Activated naive CD4-positive, alpha-beta T cell treated with Interleukin-2 at 50 U/mL for 16 hours (primary cell): ENCODE measurements at regions not wholly inside any gene's neighbourhood (a gene's known extent, or its start where the extent isn't known, plus 50 kb on each side); places are given as distances from the start of the nearest gene placed in this dataset.
A peak's percentile ranks its signal among the peaks of the same experiment; 100 is the strongest.

ENCODE experiments used
- DNase-seq: peaks from one replicate; pipeline ENCODE4 v3.0.0-alpha.2; 2020

DNA sequence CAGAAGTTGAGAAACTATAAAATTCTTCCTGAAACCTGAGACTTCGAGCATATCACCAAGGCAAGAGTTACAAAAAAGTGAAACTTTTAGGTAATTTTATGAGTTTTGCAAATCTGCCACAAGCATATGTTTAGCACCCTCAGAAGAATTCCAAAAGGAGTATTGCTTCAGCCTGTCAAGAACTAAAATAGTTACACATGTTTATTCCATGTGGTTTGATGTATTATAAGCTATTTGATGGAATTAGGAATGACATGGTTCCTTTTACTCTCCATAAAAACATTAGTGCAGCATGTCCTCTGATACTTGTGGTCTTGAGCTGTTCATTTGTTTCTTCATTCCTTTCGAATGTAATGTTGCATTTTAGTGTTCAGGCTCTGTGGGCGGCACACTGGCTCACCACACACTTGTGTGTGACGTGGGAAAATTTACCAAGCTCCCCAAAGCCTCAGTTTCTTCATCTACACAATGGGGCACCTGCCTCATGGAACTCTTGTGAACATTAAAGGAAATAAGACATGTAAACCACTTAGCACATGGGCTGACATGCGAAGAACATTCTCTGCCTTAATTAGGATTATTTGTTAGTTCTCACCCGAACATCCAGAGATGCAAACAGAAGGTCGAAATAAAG lies 204.2 kb upstream of the FOXF1 start:
- DNase-seq: no peak

DNA sequence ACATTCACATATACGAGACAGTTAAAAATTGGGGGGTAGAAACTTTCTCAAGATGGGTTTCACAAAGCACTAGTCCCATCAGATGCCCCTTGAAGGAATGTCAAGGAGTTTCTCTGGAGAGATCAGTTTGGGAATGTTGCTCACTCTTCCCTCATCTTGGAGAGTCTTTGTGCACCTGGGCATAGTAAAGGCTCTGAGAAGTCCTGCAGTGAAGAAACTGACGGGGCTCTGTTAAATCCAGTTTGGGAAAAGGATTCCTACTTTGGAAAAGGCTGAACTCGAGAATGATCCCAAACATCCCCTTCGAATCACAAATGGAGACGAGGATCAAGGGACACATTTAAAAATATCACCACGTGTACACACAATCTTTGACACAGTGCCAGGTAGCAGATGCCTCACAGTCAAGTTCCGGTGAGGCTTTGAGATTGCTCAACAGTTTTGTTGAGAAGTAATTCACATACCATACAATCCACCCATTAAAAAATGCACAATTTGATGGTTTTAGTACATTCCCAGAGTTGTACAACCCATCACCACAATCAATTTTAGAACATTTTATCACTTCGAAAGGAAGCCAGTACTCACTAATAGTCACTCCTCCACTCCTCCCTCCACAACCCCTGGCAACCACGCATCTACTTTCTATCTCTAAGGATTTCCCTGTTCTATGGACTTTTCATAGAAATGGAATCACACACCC lies 203.4 kb upstream of the FOXF1 start:
- DNase-seq: no peak

DNA sequence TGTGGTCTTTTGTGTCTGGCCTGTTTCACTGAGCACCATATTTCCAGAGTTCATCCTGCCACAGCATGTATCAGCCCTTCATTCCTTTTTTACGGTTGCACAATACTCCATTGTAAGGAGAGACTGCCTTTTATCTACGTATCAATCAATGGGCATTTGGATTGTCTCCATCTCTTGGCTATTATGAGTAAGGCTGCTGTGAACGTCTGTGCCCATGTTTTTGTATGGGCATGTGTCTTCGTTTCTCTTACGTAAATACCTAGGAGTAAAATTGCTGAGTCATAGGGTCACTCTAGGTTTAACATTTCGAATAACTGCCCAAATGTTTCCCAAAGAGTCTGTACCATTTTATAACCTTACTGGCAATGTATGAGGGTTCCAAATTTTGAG lies 202.8 kb upstream of the FOXF1 start:
- no peak for DNase-seq

DNA sequence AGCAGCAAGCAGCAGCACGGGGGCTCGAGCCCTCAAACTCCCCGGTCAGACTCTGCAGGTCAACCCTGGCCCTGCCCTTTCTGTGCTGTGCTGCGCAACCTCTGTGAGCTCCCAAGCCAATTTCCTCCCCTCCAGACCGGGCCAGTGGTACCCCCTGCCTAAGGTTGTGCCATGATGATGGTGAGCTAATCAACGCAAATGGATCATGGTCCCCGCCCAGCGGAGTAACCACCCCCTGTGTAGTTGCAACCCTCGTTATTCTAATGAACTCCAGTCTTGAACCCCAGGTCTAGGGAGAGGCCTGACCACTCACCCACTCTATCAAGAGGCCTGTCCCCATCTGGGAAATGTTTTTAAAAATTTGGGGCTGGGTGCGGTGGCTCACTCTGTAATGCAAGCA lies 201.8 kb upstream of the FOXF1 start:
- no peak for DNase-seq

GRCh38 chr16:86313631-86314030 lies 196.7 kb upstream of the FOXF1 start:
- no peak for DNase-seq

DNA sequence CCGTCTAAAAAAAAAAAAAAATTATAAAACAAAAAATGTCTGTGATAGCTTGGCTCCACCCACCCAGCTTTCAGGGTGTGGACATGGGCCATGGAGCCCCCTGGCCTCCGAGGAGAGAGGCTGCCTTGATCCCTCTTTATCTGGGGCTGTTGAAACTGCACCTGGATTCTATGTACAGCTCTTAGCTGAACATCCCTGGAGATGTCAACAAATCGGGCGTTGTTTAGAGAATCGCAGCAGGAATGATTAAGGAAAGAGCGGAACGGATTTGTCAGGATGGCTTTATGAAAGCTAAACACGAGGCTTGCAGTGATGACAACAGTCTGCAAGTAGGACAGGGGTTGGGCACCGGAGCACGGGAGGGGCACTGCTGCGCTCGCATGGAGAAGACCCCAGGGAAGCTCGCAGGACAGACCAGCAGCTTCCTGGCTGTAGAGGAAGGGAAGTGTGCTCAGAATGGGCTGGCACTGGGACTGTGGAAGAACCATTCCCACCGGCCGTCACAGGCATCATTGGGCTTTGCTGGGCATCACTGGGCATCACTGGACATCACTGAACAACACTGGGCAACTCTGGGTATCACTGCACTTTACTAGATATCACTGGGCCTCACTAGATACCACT lies 195.8 kb upstream of the FOXF1 start:
- no peak for DNase-seq

- DNase-seq: no peak
Observed at GRCh38 chr16:86316967-86317812, 193.1 kb upstream of the FOXF1 start.

- no peak for DNase-seq
Observed at GRCh38 chr16:86317813-86318650, 192.3 kb upstream of the FOXF1 start.

DNA sequence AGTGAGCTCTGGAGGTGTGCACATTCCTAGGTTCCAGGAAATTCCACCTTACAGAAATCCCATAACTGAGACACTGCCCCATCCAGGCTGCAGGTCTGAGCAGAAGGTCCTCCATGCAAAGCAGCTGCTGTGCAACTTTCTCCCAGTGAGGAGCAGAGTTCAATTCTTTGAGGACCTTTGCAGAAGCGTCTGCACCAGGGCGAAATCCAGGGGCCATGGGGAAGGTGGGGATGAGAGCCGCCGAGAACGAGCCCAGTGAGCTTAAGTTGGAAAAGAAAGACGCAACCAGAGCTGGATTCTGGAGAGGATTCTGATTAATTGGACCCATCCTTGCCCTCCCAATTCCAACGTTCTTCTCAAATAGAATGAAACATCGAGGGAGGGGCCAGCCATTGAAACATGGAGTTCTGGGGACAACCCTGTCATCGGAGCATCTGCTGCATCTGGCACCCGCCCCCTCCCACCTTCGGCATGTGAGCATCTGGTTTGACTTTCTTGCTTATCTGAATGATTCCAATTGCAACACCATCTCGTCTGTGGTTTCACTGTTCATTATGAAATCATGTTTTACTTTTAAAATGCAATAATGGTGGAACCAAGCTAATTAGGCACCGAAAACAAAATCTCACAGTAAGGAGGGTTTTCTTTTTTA lies 190.6 kb upstream of the FOXF1 start:
- DNase-seq: peak; percentile 13

- no peak for DNase-seq
Observed at GRCh38 chr16:86320237-86320595, 190.1 kb upstream of the FOXF1 start.

DNA sequence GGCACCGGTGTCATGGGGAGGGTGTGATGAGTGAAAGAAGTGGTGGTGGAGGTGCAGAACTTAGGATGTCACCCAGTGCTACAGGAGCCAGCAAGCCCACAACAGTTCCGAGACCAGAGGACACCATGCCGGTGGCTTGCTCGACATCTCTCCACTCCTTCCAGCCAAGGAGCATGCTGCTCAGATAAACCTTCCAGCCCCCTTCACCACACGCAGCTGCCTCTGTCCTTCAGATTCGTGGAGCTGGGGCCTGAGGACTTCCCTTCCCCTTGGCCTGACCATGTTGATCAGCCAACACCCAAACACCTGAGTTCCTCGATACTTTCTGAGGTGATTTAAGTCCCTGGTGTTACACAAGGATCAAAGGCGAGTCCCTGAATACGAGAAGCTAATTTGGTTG lies 188.8 kb upstream of the FOXF1 start:
- DNase-seq: no peak

DNA sequence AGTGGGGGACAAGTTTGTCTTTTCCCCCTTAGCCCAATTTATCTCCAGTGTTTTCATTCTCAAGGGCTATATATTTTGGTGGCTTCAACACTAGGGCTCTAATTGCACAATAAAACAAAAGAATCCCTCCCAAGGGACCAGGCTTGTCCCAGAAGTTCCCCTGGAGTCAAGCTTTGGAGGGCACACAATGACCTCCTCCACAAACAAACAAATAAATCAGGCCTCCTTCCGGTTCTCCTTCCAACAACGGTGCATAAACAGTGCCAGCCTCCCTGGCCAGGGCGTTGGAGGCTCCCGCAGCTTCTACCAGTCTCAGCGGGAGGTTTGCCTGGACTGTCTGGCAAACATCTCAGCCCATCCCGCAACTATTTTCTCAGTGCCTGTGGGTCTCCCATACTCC lies 188.0 kb upstream of the FOXF1 start:
- DNase-seq: no peak

DNA sequence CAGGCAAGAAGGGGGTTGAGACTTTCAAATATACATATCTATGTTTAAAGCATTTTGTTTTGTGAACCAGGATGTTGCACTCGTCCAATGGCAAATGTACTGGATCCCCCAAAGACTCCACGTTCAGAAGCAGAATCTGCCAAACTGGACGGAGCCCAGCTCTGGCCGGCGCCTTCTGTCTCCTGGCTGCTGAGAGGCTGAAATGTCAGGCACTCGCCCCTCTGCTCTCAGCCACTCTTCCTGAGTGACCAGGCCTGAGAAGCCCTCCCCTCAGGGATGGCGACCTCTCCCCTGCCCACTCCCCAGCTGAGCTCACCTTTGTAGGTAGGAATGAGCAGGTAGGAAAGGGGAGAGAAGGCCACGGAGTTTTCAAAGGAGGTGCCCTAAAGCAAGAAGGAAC lies 187.5 kb upstream of the FOXF1 start:
- no peak for DNase-seq

- no peak for DNase-seq
Observed at GRCh38 chr16:86324320-86324719, 186.0 kb upstream of the FOXF1 start.

DNA sequence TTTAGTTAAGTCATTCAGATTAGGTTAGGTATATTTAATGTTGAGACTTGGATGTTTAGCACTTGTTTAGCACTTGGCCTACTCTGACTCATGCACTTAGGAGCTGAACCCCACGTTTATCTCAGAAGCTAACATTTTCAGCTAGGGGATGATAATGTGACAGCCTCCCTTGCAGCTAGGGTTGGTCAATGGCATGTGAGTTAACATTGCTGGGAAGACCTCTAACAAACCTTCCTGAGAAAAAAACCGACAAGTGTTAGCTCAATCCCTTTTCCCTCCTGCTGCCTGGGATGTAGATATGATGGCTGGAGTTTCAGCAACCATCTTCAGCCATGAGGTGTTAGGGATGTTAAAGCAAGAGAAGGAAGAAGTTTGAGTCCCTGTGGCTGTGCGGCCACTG lies 185.0 kb upstream of the FOXF1 start:
- no peak for DNase-seq

DNA sequence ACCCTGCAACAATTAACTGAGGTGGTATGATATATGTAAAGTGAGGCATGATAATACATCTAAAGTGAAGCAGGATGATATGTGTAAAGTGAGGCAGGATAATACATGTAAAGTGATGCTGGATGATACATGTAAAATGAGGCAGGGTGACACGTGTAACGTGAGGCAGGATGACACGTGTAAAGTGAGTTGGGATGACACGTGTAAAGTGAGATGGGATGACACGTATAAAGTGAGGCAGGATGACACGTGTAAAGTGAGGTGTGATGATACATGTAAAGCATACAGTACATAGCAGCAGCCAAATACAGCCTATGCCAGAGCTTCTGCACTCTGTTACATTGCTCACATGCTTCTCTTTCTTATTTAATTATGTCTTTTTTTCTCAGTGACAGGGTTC lies 184.4 kb upstream of the FOXF1 start:
- no peak for DNase-seq

DNA sequence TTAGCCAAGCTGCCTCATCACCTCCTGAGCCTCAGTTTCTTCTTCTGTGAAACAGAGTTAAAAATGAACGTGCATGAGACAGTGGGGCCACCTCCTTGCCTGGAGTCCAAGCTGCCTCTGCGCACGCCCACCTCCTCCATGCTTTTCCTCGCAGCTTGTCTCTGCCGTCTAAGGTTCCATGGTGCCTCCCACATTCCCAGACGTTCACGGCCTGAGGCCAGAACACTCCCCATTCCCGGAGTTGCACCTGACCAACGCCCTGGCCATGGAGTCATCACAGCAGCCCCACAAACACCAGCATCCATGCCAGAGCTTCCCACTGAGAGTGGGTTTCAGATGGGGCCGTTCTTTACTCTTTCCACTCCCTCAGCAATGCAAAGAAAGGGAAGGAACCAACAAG lies 183.0 kb upstream of the FOXF1 start:
- DNase-seq: no peak

GRCh38 chr16:86330906-86331305 lies 179.4 kb upstream of the FOXF1 start:
- no peak for DNase-seq

- DNase-seq: no peak
Observed at GRCh38 chr16:86334079-86334635, 176.2 kb upstream of the FOXF1 start.

- DNase-seq: no peak
Observed at GRCh38 chr16:86335266-86336172, 174.8 kb upstream of the FOXF1 start.

DNA sequence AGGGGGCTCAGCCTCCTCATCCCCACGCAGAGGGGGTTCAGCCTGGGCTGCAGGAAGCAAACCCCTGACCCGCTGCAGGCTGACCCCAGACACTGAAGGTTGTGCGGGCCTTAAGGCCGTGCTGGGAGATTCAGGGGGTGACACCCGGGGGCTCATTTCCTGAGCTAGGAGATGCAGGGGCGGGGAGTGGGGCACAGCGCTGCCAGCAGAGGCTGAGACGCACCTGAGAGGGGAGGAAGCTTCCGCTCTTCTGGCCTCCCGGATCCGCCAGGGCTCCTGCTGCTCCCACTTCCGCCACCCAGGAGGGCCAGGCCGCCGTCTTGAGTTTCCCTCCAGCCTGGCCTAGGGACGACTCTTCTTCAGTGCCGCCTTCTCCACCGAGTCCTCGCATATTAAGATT lies 173.2 kb upstream of the FOXF1 start:
- no peak for DNase-seq
